Endothelial cell of umbilical vein (primary cell): ENCODE measurements at regions not wholly inside any gene's neighbourhood (a gene's known extent, or its start where the extent isn't known, plus 50 kb on each side); places are given as distances from the start of the nearest gene placed in this dataset.

Source experiments
- BruUV-seq: library from RNA; stranded (reverse); fragments of 400-500 nt; replicated peaks from 2 replicates; lab custom pipeline; 2021; lab: Mats Ljungman, UMichigan
- CTCF ChIA-PET: fragments of 300-600, 350-600 bp; sonication (Branson Sonifier 250); formaldehyde crosslinking; loops from one replicate; lab custom pipeline; 2021; ENCODE audit warnings: antibody characterized with exemption, inconsistent platforms; lab: Charles Lee
- POLR2A ChIA-PET: fragments of 300-600, 350-600 bp; sonication (Branson Sonifier 250); formaldehyde crosslinking; loops from one replicate; lab custom pipeline; 2021; ENCODE audit warnings: antibody characterized with exemption, inconsistent platforms; lab: Charles Lee
- DNase-seq: peaks from one replicate; pipeline ENCODE4 v3.0.0-alpha.2; 2011; ENCODE audit warnings: low read depth, low spot score
- FAIRE-seq: peaks from 2 replicates; lab custom pipeline; 2011; peaks lifted over from hg19 to GRCh38; lab: Jason Lieb, UNC
- H2AFZ ChIP-seq: 2 replicates; pipeline ENCODE4 v1.6.0; 2012; ENCODE audit warnings: low read depth, low read length, control low read depth, inconsistent platforms
- H3K27ac ChIP-seq: 2 replicates; pipeline ENCODE4 v1.5.1; 2011; ENCODE audit warnings: low read depth, mild to moderate bottlenecking, control low read depth, low read length, moderate library complexity; ENCODE audit not compliant: insufficient read depth
- H3K27me3 ChIP-seq, 2 experiments: 2 replicates each; pipeline versions ENCODE4 v1.6.0 to v1.6.1; 2011; ENCODE audit warnings: low read length in 2 of 2, mixed read lengths in 1 of 2; ENCODE audit not compliant: control insufficient read depth in 2 of 2, insufficient read depth in 2 of 2
- H3K36me3 ChIP-seq, 2 experiments: 2 replicates in 1 of 2; 3 replicates in 1 of 2; pipeline ENCODE4 v1.5.1; 2011; ENCODE audit warnings: low read length in 2 of 2, mild to moderate bottlenecking in 1 of 2, moderate library complexity in 1 of 2; ENCODE audit not compliant: control insufficient read depth in 2 of 2, insufficient read depth in 2 of 2; ENCODE audit errors: extremely low read depth in 1 of 2
- H3K4me1 ChIP-seq: 3 replicates; pipeline ENCODE4 v1.5.1; 2011; ENCODE audit warnings: mild to moderate bottlenecking, low read length; ENCODE audit not compliant: control insufficient read depth, insufficient read depth; ENCODE audit errors: extremely low read depth
- H3K4me2 ChIP-seq: 2 replicates; pipeline ENCODE4 v1.6.1; 2011; ENCODE audit warnings: low read length, control low read depth, mixed read lengths; ENCODE audit not compliant: insufficient read depth
- H3K4me3 ChIP-seq, 3 experiments: fragments of 200-600 bp in 1 of 3; sonication (generic), shearing (Covaris generic) in 1 of 3; replicated peaks in 1 of 3; 2 replicates each; pipeline ENCODE4 v1.5.1; 2011 to 2016; ENCODE audit warnings: control low read depth in 3 of 3, low read length in 3 of 3, mild to moderate bottlenecking in 2 of 3, inconsistent platforms in 1 of 3, low read depth in 1 of 3, moderate library complexity in 1 of 3; ENCODE audit not compliant: insufficient read depth in 1 of 3
- H3K79me2 ChIP-seq: 2 replicates; pipeline ENCODE4 v1.6.0; 2012; ENCODE audit warnings: low read length, inconsistent platforms; ENCODE audit not compliant: control insufficient read depth, insufficient read depth
- H3K9ac ChIP-seq: replicated peaks from 2 replicates; pipeline ENCODE3; 2011; ENCODE audit warnings: low read length, control low read depth; ENCODE audit not compliant: insufficient read depth; ENCODE audit errors: extremely low read depth
- H3K9me1 ChIP-seq: replicated peaks from 3 replicates; pipeline ENCODE4 v1.6.0; 2011; ENCODE audit warnings: mild to moderate bottlenecking, low read length; ENCODE audit not compliant: control insufficient read depth, insufficient read depth; ENCODE audit errors: extremely low read depth
- H3K9me3 ChIP-seq: replicated peaks from 2 replicates; pipeline ENCODE4 v1.5.1; 2012; ENCODE audit warnings: low read length, inconsistent platforms; ENCODE audit not compliant: control insufficient read depth, insufficient read depth
- H4K20me1 ChIP-seq: replicated peaks from 2 replicates; pipeline ENCODE3; 2011; ENCODE audit warnings: mild to moderate bottlenecking, low read length; ENCODE audit not compliant: control insufficient read depth, insufficient read depth; ENCODE audit errors: extremely low read depth
- CTCF ChIP-seq, 2 donors: IDR thresholded peaks; 1 replicate in 1 of 2; 2 replicates in 1 of 2; pipeline ENCODE4 v1.5.1; 2011; ENCODE audit warnings: low read length in 2 of 2, mild to moderate bottlenecking in 2 of 2, moderate library complexity in 2 of 2, control low read depth in 1 of 2, inconsistent platforms in 1 of 2, low read depth in 1 of 2; ENCODE audit not compliant: insufficient read depth in 1 of 2; ENCODE audit errors: extremely low read depth in 1 of 2
- EZH2 ChIP-seq: IDR thresholded peaks from 2 replicates; pipeline ENCODE4 v1.6.1; 2012; ENCODE audit warnings: borderline replicate concordance, low read depth, mild to moderate bottlenecking, moderate library complexity, low read length, inconsistent platforms; ENCODE audit not compliant: severe bottlenecking
- FOS ChIP-seq: IDR thresholded peaks from 2 replicates; pipeline ENCODE4 v1.6.1; 2011; ENCODE audit warnings: mild to moderate bottlenecking, low read length, moderate library complexity, borderline replicate concordance; ENCODE audit not compliant: insufficient read depth
- GATA2 ChIP-seq: IDR thresholded peaks from 2 replicates; pipeline ENCODE4 v1.7.0; 2011; ENCODE audit warnings: low read depth, mild to moderate bottlenecking, moderate library complexity, mixed read lengths, low read length; ENCODE audit not compliant: insufficient read length, insufficient read depth
- JUN ChIP-seq: IDR thresholded peaks from 2 replicates; pipeline ENCODE4 v1.6.1; 2011; ENCODE audit warnings: borderline replicate concordance, low read depth; ENCODE audit not compliant: insufficient read length, insufficient read depth
- MAX ChIP-seq: IDR thresholded peaks from 2 replicates; pipeline ENCODE4 v1.6.1; 2011; ENCODE audit not compliant: insufficient read depth, insufficient read length
- MYC ChIP-seq: IDR thresholded peaks from one replicate; pipeline ENCODE4 v1.6.1; 2011; ENCODE audit warnings: mild to moderate bottlenecking, low read depth, low read length
- POLR2A ChIP-seq: IDR thresholded peaks from 2 replicates; pipeline ENCODE4 v1.6.1; 2012; ENCODE audit warnings: low read depth, mild to moderate bottlenecking, control low read depth, low read length
- POLR2AphosphoS5 ChIP-seq: IDR thresholded peaks from 2 replicates; pipeline ENCODE4 v1.6.1; 2012; ENCODE audit warnings: low read depth, mild to moderate bottlenecking, control low read depth, low read length, moderate library complexity; ENCODE audit not compliant: insufficient read depth
- dilution Hi-C: fragments of 300-500 bp; cut with MboI; formaldehyde crosslinking; loops from one replicate; pipeline ENCODE4 v1.15.0; 2019; ENCODE audit warnings: low sequenced_read_pairs; ENCODE audit not compliant: extremely low pct_ligation_motif_present
- intact Hi-C: fragments of 100-400 bp; cut with micrococcal nuclease; formaldehyde crosslinking; loops from one replicate; pipeline ENCODE4 v1.10.0; 2022

GRCh38 chr10:21437770-21438382, 87.6 kb downstream of the SKIDA1 start:
- Histone ChIP-seq H3K4me1 (no peaks in the 10 kb centered on the region), H3K4me2 (no peak overlapping the region), H4K20me1 (no peaks in the 10 kb centered on the region), H3K27ac (no peak overlapping the region), H3K9me1 (no peaks in the 10 kb centered on the region), H3K79me2 (no peaks in the 10 kb centered on the region), H3K27me3 (no peaks in the 10 kb centered on the region), H3K4me3 (no peak overlapping the region), H3K9me3 (no peaks in the 10 kb centered on the region), H3K36me3 (no peaks in the 10 kb centered on the region), H2AFZ (no peak overlapping the region), H3K9ac (no peak overlapping the region)
- dilution Hi-C loops (no loop called here), intact Hi-C loops (no loop called here)
- no peak for TF ChIP-seq CTCF (IDR thresholded peaks at IDR 0.05; ENCODE audit: extremely low read depth in 1 of 2, insufficient read depth in 1 of 2, low read depth in 1 of 2, low read length in 2 of 2)
- TF ChIP-seq POLR2A, result no peak
- TF ChIP-seq EZH2, result no peak
- no peak for TF ChIP-seq GATA2
- no peak for TF ChIP-seq JUN
- TF ChIP-seq FOS, result no peak
- TF ChIP-seq MAX, result no peak
- TF ChIP-seq MYC, result no peak
- no peak for TF ChIP-seq POLR2AphosphoS5
- POLR2A ChIA-PET, result no interaction called here
- FAIRE-seq (no peak), DNase-seq (no peak)
- no TSS peak for BruUV-seq
- CTCF ChIA-PET, result interaction anchor here (2.1 kb wide), 1 partner anchor 31 kb away, joined by 5 read pairs; no protein-coding TSS in a partner anchor
